GM18870 (cell line): ENCODE measurements at regions not wholly inside any gene's neighbourhood (a gene's known extent, or its start where the extent isn't known, plus 50 kb on each side); places are given as distances from the start of the nearest gene placed in this dataset.

Source experiments
- ATAC-seq: cut with Tn5 transposase; IDR thresholded peaks from one replicate; pipeline ENCODE4 v1.9.1; 2021; ENCODE audit warnings: moderate library complexity; ENCODE audit not compliant: unreplicated experiment

DNA sequence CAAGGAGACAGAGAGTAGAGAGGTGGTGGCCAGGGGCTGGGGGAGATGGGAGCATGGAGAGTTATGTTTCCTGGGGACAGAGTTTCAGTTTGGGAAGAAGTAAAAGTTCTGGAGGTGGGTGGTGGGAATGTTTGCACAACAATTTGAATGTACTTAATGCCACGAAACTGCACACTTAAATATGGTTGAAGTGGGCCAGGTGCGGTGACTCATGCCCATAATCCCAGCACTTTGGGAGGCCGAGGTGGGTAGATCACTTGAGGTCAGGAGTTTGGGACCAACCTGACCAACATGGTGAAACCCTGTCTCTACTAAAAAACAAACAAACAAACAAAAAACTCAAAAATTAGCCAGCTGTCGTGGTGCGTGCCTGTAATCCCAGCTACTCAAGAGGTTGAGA is 137.2 kb downstream of the PFKFB3 start:
- ATAC-seq: no peak

DNA sequence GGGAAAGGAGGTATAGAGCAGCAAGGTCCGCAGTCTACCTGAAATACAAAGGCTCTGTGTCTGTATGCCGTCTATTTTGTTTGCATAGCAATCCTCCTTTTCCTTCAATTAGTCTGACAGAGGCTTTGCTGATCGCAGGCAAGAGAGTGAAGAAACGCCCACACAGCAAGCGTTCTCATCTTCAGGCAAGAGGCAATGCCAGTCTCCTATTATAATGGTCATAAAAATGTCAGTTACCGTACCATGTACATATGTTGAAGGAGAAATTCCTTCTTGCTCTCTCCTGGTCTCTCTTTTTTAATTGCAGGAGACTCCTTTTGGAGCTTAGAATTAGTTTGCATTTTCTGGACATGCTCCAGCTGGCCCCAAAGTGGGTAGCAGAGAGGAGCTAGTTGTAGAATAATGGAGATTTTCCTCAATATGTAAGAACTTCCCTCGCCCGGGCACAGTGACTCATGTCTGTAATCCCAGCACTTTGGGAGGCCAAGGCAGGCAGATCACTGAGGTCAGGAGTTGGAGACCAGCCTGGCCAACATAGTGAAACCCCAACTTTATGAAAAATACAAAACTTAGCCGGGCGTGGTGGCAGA is 139.5 kb downstream of the PFKFB3 start:
- no peak for ATAC-seq

DNA sequence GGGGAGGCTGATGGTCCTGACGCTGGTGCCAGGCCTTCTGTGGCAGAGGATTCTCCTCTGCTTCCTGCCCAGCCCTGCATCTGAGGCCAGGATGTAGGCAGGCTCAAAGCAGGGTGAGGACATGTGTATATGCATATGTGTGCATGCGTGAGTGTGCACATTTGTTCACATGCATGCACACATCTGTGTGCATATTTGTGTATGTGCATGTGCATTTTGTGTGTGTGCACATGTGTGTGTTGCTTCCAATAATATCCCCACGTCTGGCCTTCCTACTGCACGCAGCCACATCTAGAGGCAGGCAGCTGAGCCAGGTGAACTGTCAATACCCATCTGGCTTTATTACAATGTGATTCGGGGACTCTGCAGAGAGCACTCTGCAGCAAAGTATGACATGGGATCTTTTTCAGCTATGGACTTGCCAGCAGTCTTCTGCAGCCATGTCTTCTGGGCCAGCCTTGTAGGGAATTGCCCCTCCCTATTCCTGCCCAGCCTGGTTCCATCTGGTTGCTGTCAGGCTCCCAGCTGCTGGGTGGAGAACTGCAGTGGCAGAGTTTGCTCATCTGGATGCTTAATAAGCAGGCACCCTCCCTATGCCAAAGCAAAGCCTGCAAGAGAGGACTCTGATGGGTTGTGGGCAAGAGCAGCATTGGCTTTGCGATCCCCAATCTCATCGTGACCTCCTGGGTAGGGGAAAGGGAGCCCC is 140.7 kb downstream of the PFKFB3 start:
- ATAC-seq: no peak

DNA sequence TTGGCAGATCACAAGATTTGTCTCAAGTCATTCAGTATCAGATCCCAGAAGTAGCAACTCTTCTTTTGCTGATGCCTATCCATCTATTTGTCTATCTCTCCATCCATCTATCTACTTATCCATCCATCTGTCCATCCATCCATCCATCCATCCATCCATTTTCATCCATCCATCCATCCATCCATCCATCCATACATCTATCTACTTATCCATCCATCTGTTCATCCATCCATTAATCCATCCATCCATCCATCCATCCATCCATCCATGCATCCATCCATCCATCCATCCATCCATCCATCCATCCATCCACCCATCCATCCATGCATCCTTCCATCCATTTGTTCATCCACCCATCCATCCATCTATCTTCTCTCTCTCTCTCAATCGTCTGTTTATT is 142.7 kb downstream of the PFKFB3 start:
- ATAC-seq: no peak

DNA sequence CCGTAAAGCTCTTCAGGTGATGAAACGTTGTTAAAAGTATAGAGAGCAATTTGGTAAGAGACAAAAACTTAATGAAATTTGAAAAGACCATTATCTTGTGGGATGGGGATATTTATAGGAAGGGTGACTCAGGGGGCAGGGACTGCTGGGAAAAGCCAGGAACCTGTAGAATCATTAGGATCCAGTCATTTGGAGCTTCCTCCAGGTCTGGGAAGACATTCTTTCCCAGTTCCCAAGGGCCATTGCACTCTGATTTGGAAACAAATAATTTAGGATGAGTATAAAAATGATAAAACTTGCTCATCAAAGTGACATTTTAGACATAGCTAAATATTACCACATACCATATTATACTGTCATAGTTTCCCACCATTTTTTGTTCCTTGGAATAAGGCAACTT is 143.9 kb downstream of the PFKFB3 start:
- ATAC-seq: no peak

DNA sequence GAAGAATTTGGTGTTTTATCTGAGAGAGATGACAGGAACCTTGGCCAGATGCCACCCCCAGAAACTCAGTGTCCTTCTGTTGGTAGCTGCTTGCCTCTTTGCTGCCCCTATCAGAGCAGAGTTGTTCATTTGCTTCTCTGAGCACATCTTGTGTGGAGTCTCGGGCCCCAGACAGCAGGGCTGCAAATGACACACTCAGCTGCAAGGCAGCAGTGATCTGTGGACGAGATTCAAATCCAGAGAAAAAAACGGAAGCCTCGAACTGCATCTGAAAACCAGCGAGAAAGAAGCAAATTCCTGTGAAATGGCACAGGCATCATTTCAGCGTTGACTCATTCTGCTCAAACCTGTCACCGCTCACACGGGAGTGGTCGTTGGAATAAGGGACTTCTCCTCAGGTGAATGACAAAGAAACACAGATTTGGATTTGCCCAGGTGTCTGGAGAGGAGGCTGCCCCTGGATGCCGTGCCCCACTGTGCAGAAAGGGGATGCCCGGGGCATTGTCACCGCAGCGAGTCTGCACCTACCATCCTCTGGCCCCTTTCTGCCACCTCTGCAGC is 144.7 kb downstream of the PFKFB3 start:
- no peak for ATAC-seq

DNA sequence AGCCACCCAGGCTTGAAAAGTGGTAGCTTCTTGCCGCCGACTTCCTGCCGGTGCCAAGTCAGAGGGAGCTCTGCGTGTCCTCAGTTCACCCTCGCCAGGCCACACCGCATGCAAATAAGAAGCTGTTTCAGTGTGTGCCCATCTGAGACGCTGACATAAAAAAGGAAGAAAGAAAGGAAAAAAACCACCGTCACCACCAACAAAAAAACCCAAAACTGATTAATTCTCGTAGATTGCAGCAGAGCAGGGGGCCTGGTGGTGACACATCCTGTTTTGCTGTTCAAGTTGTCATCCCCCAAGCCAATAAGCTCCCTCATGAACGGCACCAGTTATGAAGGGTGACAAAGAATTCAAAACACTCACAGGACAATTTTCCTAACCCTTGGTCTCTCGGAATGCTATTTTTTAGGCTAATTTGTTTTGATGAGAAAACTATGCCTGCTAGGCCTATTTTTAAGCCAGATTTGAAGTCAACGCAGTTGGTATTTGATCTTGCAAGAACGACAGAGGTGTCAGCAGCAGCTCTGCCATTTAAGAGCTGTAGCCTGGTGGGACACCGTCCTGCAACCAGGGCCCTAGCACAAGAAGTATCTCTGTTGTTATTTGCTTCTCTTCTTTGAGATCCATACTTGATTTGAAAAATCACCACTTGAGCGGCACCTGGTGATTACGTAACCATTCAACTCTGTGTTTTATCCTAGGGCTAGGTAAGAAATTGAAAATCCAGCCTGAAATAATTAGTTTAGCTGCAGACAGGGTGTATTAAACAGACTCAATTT is 145.6 kb downstream of the PFKFB3 start:
- peak; percentile 97 for ATAC-seq

DNA sequence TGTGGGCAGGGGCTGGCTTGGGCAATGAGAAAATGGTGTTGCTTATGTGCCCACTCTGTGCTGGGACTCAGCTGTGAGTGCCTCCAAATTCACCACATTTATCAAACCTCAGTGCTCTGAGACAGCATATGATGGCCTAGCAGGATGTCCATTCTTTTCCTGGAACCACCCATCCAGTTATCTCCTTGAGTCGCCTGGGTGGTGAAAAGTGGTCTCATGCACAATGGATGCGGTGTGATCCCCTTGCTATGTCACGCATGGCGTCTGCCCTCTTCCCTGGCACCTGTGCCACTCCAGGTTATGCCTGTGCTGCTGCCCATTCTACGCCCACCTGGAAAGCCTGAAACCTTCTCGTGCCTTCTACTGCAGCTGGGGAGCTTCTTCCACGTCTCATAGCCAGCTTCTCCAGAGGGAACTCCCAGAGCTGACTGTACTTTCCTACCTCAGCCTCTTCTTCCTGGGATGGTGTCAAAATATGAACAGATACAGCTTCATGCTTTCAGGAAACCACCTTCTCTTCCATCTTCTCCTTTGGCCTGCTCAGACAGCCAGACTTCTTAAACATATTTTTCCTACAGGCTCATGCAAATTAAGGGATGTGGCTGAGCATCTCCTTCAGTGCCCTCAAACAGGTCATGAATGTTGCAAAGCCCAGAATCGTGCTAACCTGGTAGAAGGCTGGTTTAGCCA is 147.3 kb downstream of the PFKFB3 start:
- ATAC-seq: no peak

DNA sequence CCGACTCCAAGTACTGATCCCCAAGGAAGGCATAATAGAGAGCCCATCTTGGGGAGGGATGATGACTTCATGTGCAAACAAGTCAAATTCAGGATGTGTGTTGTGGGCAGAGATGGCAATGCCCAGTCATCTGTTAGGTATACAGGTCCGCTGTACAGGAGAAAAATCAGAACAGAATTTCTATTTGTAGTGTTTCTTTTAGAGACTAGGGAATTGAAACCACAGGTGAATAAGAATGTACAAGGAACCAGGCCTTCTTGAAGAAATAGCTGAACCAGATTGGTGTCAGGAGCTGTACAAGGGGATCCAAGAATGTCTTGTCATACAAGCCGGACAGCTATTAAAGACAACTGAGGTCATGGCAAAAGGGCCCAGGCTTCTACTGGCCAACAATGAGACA is 147.9 kb downstream of the PFKFB3 start:
- no peak for ATAC-seq

DNA sequence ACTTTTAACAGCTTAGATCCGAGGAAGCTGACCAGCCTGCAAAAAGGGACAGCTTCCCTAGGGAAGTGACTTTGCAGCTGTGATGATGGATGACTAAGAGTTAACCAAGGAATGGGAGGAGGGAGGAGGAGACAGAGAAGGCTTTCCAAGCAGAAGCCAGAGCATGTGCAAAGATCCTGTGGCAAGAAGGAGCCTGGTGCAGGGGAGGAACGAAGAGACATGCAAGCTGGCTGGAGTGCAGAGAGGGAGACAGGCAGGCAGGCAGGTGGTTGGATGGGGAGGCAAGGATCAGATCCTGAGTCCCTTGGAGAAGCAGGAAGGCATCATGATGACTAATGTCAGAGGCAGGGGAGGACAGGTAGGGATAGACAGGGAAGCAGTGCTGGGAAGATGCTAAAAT is 148.8 kb downstream of the PFKFB3 start:
- ATAC-seq: no peak

DNA sequence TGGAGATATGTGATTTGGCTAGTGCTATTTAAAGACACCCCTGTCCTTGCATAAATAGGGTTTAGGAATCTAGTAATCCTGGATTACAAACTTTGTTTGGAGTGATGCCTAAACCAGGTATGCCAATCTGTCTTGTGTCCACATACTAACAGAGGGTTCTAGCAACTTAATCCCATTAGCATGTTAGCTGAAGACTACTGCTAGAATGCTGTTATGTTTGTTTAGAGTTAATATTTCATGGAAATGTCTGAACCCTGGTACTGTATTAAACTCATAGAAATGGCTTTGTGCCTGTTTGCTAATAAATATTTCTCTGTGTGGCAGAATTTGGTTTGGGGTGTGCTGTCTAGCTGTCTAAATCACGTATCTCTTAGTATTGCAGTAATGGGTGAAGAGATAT is 150.8 kb downstream of the PFKFB3 start:
- no peak for ATAC-seq

DNA sequence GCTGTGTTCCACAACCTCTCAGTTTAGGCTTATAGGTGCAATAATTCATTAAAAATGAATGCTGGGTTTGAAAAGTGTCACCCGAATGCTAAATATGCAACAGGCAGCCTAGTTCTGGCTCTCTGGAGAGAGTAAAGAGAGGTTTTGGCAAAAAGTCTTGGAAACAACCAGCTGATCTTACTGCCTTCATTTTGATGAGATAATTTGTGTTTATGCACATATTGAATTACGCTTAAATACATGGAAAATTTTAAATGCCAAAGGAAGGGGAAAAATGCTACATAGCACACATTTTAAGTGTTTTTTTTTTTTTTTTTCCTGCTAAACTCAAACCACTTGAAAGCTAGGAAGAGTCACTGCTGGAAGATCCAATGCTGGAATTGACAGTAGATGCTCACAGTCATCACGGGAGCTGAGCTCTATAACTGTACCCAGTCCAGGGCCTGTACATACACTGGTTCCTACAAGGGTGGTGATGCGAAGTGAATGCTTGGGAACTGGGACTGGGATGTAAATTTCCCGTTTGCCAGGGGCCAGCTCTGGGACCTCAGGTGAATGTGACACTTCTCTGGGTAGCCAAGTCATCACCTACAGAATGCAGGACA is 151.5 kb downstream of the PFKFB3 start:
- no peak for ATAC-seq

DNA sequence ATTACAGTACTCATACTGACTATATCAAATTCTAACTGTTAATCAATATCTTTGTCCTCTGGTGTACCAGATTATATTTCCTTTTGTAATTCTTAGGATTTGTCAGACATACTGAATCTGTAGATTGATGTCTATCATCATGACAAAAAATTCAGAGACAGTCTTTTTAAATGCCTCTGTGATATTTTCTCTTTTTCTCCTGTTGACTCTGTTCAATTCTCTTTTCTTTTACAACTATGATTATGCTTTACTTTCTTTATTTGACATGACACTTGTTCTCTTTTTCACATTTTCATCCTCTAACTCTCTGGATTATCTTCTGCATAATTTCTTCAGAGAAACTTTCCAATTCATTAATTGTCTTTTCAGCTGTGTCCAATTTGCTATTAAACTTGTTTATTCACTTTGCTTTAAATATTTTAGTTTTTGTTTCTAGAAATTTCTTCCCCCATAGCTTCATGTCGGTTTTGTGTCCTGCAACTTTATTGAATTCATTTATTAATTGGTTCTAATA is 153.6 kb downstream of the PFKFB3 start:
- no peak for ATAC-seq

DNA sequence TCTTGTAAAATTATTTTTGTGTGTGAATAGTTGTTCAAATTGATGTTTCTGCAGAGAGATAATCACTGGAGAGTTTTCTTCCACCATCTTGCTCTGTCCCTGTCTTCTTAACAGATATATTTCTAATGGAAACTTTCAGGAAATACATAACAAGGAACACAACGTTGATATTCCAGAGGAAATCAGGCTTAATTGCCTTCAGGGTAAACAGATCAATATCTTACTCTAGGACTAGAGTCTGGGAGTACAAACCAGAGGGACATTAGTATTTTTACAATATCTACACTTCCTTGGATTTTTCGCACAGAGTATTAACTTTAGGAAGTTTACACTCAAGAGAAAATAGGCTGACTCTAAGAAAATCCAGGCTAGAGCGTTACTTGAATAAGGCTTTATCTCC is 159.1 kb downstream of the PFKFB3 start:
- no peak for ATAC-seq

DNA sequence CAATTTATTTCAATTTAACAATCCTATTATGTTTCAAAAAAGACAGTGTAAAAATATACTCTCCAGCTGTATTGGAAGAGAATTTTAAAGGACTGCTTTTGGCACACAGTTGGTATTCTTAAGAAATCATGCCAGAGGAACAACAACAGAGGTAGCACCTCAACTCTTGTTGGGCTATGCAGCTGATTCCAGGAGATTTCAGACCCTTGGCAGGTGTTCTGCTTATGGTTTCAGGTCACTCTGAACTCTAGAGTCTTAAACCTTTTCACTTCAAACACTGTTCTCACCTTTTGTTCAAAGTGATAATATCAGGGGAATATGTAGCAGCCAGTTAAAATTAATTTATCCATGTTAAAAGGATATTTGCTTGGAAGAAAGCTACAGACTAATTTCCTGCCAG is 160.1 kb downstream of the PFKFB3 start:
- no peak for ATAC-seq

DNA sequence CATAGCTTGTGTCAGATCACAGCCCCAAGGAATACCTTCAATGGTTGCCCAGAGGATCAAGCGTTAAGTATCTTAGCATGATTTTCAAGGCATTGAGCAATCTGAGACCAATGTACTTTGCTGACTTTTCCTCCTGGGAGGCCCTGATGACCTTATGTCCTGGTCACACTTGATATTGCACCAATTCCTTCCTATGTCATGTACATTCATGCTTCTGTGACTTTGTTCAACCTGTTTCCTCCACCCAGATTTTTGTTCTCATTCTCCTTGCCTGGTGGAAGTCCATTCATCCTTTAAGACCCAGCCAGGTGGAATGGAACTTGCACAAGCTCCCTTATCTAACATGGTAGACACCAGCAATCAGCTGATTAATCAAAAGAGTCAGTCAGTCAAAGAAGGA is 160.8 kb downstream of the PFKFB3 start:
- no peak for ATAC-seq

DNA sequence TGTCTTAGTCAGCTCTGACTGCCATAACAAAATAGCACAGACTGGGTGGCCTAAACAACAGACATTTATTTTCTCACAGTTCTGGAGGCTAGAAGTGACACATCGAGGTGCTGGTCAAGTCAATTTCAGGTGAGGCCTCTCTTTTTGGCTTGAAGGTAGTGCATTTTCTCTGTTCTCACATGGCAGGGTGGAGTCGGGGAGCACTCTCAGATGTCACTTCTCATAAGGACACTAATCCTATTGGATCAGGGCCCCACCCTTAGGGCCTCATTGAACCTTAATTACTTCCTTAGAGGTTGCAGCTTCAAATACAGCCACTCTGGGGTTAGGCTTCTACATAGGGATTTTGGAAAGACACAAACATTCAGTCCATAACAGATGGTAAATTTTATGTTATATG is 161.6 kb downstream of the PFKFB3 start:
- no peak for ATAC-seq

DNA sequence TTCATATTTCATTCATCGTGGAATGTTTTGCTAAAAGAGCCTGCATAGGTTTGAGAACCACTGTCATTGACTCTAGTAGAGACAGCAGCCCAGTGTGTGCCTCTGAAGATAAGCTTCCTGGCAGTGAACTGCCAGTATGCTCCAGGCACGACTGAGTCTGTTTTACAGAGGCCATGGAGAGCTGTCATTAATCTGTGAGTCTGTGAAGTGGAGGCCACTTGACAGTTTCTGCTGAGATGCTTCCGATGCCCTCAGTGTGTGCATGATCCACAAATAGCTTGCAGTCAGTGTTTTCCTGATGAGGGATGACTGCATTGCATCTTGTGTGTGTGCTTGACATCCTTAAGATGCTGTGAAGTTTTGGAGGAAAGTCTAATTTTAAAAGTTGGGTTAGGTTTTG is 162.2 kb downstream of the PFKFB3 start:
- no peak for ATAC-seq

DNA sequence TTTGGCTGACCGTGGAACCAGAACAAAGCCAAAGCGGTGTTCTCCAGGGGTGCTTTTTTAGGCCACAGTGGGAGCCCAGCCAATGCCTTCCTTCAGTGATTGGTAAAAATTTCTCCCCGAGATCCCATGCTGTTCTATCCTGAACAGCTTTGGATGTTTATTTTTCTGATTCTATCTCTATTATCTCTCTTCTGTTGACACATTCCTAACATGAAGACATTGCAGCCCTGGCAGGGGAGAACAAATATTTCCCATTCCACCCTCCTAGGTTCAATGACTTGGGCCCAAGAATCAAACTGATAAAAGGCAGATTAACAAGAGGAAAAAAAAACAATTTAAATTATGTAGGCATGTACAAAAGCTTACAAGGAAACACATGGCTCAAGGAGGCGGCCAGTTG is 162.7 kb downstream of the PFKFB3 start:
- no peak for ATAC-seq
